ENCODE measurements at regions not wholly inside any gene's neighbourhood (a gene's known extent, or its start where the extent isn't known, plus 50 kb on each side); places are given as distances from the start of the nearest gene placed in this dataset.

DNA sequence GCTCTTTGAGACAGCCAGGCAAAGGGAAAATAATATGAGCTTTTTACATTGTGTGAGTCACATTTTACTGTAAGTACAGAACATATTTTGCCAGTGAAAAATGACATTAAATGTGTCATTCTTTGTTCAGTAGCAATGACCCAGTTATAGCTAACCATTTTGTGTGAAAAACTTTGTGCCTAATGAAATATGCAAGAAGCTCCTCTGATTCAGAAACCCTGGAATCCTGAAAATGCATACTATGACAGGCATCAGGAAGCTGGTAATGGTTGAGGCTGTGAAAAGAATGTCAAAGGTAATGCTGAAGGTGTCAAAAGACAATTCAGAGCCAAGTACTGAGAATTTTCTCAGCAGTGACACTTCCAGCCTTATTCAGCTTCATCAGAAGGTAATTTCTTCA lies 549.5 kb upstream of the SMIM31 start:
- Histone ChIP-seq H3K4me3 (ENCODE audit: low read length in 3 of 3) (no peak overlapping the region), H3K27me3 (ENCODE audit: control insufficient read depth, insufficient read depth, low read length) (no peaks in the 10 kb centered on the region), H3K4me1 (ENCODE audit: control insufficient read depth in 2 of 3, insufficient read depth in 2 of 3, low read depth in 1 of 3, low read length in 3 of 3) (no peaks in the 10 kb centered on the region), H3K9me3 (ENCODE audit: control insufficient read depth in 2 of 3, insufficient read depth in 1 of 3, low read length in 3 of 3) (no peaks in the 10 kb centered on the region), H3K27ac (ENCODE audit: low read depth in 2 of 2, low read length in 2 of 2) (no peak overlapping the region), H3K9ac (ENCODE audit: low read length in 3 of 3) (no peak overlapping the region), H3K36me3 (ENCODE audit: control insufficient read depth in 2 of 3, insufficient read depth in 3 of 3, low read length in 3 of 3) (no peaks in the 10 kb centered on the region)
- TF ChIP-seq, protein P1, sequence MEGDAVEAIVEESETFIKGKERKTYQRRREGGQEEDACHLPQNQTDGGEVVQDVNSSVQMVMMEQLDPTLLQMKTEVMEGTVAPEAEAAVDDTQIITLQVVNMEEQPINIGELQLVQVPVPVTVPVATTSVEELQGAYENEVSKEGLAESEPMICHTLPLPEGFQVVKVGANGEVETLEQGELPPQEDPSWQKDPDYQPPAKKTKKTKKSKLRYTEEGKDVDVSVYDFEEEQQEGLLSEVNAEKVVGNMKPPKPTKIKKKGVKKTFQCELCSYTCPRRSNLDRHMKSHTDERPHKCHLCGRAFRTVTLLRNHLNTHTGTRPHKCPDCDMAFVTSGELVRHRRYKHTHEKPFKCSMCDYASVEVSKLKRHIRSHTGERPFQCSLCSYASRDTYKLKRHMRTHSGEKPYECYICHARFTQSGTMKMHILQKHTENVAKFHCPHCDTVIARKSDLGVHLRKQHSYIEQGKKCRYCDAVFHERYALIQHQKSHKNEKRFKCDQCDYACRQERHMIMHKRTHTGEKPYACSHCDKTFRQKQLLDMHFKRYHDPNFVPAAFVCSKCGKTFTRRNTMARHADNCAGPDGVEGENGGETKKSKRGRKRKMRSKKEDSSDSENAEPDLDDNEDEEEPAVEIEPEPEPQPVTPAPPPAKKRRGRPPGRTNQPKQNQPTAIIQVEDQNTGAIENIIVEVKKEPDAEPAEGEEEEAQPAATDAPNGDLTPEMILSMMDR (IDR thresholded peaks at IDR 0.05; ENCODE audit: borderline replicate concordance, extremely low read depth, insufficient read depth): no peak
- intact Hi-C loops (cut with DNase I): no loop called here
- FAIRE-seq (no peak), DNase-seq (no peak)

DNA sequence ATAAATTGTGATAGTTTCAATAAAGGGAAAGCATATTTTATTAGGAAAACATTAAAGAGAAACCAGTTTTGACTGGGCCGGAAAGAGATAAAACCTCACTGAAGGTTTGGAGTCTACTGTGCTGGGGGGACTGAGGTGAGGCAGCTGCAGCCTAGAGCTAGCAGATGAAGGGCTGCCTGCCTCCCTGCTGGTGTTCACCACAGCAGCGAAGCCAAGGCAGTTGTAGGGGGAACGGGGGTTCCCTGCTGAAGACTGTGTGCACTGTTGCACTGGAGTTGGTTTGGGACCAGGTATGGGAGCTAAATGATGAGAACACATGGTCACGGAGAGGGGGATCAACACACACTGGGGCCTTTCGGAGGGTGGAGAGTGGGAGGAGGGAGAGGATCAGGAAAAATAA lies 546.5 kb upstream of the SMIM31 start:
- FAIRE-seq (no peak), DNase-seq (no peak)
- no peaks in the 10 kb centered on the region for H3K4me1 ChIP-seq (ENCODE audit: control insufficient read depth in 2 of 3, insufficient read depth in 2 of 3, low read depth in 1 of 3, low read length in 3 of 3)
- no peak overlapping the region for H3K9ac ChIP-seq (ENCODE audit: low read length in 3 of 3)
- intact Hi-C loops (cut with DNase I): no loop called here
- TF ChIP-seq, protein P1 (IDR thresholded peaks at IDR 0.05; ENCODE audit: borderline replicate concordance, extremely low read depth, insufficient read depth): no peak
- H3K27me3 ChIP-seq (ENCODE audit: control insufficient read depth, insufficient read depth, low read length): no peaks in the 10 kb centered on the region
- no peak overlapping the region for H3K4me3 ChIP-seq (ENCODE audit: low read length in 3 of 3)
- H3K9me3 ChIP-seq (ENCODE audit: control insufficient read depth in 2 of 3, insufficient read depth in 1 of 3, low read length in 3 of 3): no peaks in the 10 kb centered on the region
- no peaks in the 10 kb centered on the region for H3K36me3 ChIP-seq (ENCODE audit: control insufficient read depth in 2 of 3, insufficient read depth in 3 of 3, low read length in 3 of 3)
- H3K27ac ChIP-seq (ENCODE audit: low read depth in 2 of 2, low read length in 2 of 2): no peak overlapping the region

DNA sequence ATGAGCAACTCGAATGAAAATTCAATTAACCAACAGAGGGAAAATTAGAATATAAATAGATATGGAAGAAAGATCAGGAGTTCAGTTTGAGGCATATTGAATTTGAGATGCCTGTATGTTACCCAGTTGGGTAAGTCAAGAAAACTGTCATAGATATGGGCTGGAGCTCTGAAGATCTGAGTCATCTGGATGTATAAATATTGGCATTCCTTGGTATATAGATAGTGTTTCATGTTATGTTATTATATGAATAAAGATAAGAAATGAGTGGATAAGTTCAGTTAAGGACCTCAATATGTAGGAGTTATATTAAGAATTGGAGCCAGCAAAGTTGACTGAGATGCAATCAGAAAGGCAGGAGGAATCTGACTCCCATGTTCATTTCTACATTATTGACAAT lies 543.6 kb upstream of the SMIM31 start:
- Histone ChIP-seq H3K27ac (ENCODE audit: low read depth in 2 of 2, low read length in 2 of 2) (no peak overlapping the region), H3K36me3 (ENCODE audit: control insufficient read depth in 2 of 3, insufficient read depth in 3 of 3, low read length in 3 of 3) (no peaks in the 10 kb centered on the region), H3K9me3 (ENCODE audit: control insufficient read depth in 2 of 3, insufficient read depth in 1 of 3, low read length in 3 of 3) (no peaks in the 10 kb centered on the region), H3K4me3 (ENCODE audit: low read length in 3 of 3) (no peak overlapping the region), H3K4me1 (ENCODE audit: control insufficient read depth in 2 of 3, insufficient read depth in 2 of 3, low read depth in 1 of 3, low read length in 3 of 3) (no peaks in the 10 kb centered on the region), H3K9ac (ENCODE audit: low read length in 3 of 3) (no peak overlapping the region), H3K27me3 (ENCODE audit: control insufficient read depth, insufficient read depth, low read length) (no peaks in the 10 kb centered on the region)
- no peak for DNase-seq
- no peak for FAIRE-seq
- TF ChIP-seq, protein P1 (IDR thresholded peaks at IDR 0.05; ENCODE audit: borderline replicate concordance, extremely low read depth, insufficient read depth): no peak
- intact Hi-C loops (cut with DNase I): no loop called here

GRCh38 chr4:164212134-164212533 lies 541.8 kb upstream of the SMIM31 start:
- H3K27me3 ChIP-seq (ENCODE audit: control insufficient read depth, insufficient read depth, low read length): no peaks in the 10 kb centered on the region
- no peaks in the 10 kb centered on the region for H3K36me3 ChIP-seq (ENCODE audit: control insufficient read depth in 2 of 3, insufficient read depth in 3 of 3, low read length in 3 of 3)
- intact Hi-C loops (cut with DNase I): no loop called here
- no peaks in the 10 kb centered on the region for H3K4me1 ChIP-seq (ENCODE audit: control insufficient read depth in 2 of 3, insufficient read depth in 2 of 3, low read depth in 1 of 3, low read length in 3 of 3)
- H3K27ac ChIP-seq (ENCODE audit: low read depth in 2 of 2, low read length in 2 of 2): no peak overlapping the region
- no peak for FAIRE-seq
- no peaks in the 10 kb centered on the region for H3K9me3 ChIP-seq (ENCODE audit: control insufficient read depth in 2 of 3, insufficient read depth in 1 of 3, low read length in 3 of 3)
- no peak overlapping the region for H3K4me3 ChIP-seq (ENCODE audit: low read length in 3 of 3)
- H3K9ac ChIP-seq (ENCODE audit: low read length in 3 of 3): no peak overlapping the region
- TF ChIP-seq, protein P1 (IDR thresholded peaks at IDR 0.05; ENCODE audit: borderline replicate concordance, extremely low read depth, insufficient read depth): no peak
- no peak for DNase-seq
